HG03575 (cell line): ENCODE measurements at regions not wholly inside any gene's neighbourhood (a gene's known extent, or its start where the extent isn't known, plus 50 kb on each side); places are given as distances from the start of the nearest gene placed in this dataset.

Source experiments
- ATAC-seq: cut with Tn5 transposase; IDR thresholded peaks from one replicate; pipeline ENCODE4 v1.9.1; 2021; ENCODE audit not compliant: unreplicated experiment, insufficient number of reproducible peaks, low FRiP score; ENCODE audit errors: extremely low read depth

GRCh38 chr13:79830945-79831344, 350.0 kb downstream of the NDFIP2 start:
- no peak for ATAC-seq

GRCh38 chr13:79830426-79830825, 349.5 kb downstream of the NDFIP2 start:
- ATAC-seq = no peak

GRCh38 chr13:79829880-79830279, 348.9 kb downstream of the NDFIP2 start:
- ATAC-seq = no peak

- ATAC-seq = no peak
Measured at GRCh38 chr13:79825959-79826358, 345.0 kb downstream of the NDFIP2 start.

GRCh38 chr13:79815041-79815440, 334.1 kb downstream of the NDFIP2 start:
- no peak for ATAC-seq

- peak; percentile 46 for ATAC-seq
Measured at GRCh38 chr13:79812070-79812850, 331.3 kb downstream of the NDFIP2 start.

GRCh38 chr13:79811170-79811569, 330.2 kb downstream of the NDFIP2 start:
- no peak for ATAC-seq

- no peak for ATAC-seq
Measured at GRCh38 chr13:79810669-79811068, 329.7 kb downstream of the NDFIP2 start.

- no peak for ATAC-seq
Measured at GRCh38 chr13:79810018-79810417, 329.1 kb downstream of the NDFIP2 start.

GRCh38 chr13:79808475-79808874, 327.5 kb downstream of the NDFIP2 start:
- ATAC-seq = no peak

GRCh38 chr13:79807554-79807953, 326.6 kb downstream of the NDFIP2 start:
- ATAC-seq = no peak

- no peak for ATAC-seq
Measured at GRCh38 chr13:79806821-79807220, 325.9 kb downstream of the NDFIP2 start.

- ATAC-seq = no peak
Measured at GRCh38 chr13:79805317-79805716, 324.4 kb downstream of the NDFIP2 start.

GRCh38 chr13:79803989-79804388, 323.0 kb downstream of the NDFIP2 start:
- no peak for ATAC-seq

GRCh38 chr13:79803296-79803695, 322.3 kb downstream of the NDFIP2 start:
- ATAC-seq = no peak

- ATAC-seq = no peak
Measured at GRCh38 chr13:79802389-79803085, 321.6 kb downstream of the NDFIP2 start.

- no peak for ATAC-seq
Measured at GRCh38 chr13:79799059-79799867, 318.3 kb downstream of the NDFIP2 start.

GRCh38 chr13:79796136-79796535, 315.2 kb downstream of the NDFIP2 start:
- no peak for ATAC-seq

GRCh38 chr13:79794931-79795330, 314.0 kb downstream of the NDFIP2 start:
- no peak for ATAC-seq

- no peak for ATAC-seq
Measured at GRCh38 chr13:79792716-79793115, 311.8 kb downstream of the NDFIP2 start.
